ENCODE measurements at regions not wholly inside any gene's neighbourhood (a gene's known extent, or its start where the extent isn't known, plus 50 kb on each side); places are given as distances from the start of the nearest gene placed in this dataset.

GRCh38 chr4:111398906-111399330 lies 746.3 kb upstream of the FAM241A start:
- TF ChIP-seq POLR2A (IDR thresholded peaks at IDR 0.05) (no peak), CTCF (IDR thresholded peaks at IDR 0.05) (no peak)
